H9 (cell line): ENCODE measurements at regions not wholly inside any gene's neighbourhood (a gene's known extent, or its start where the extent isn't known, plus 50 kb on each side); places are given as distances from the start of the nearest gene placed in this dataset.

Source experiments
- DNase-seq: peaks from one replicate; pipeline ENCODE4 v3.0.0-alpha.2; 2017
- H2AFZ ChIP-seq: one replicate; pipeline ENCODE4 v1.6.1; 2013; ENCODE audit warnings: mild to moderate bottlenecking, low read length, control low read depth, moderate library complexity
- H2AK5ac ChIP-seq: 2 replicates; pipeline ENCODE4 v1.6.1; 2013; ENCODE audit warnings: low read length, control low read depth, mixed read lengths; ENCODE audit not compliant: insufficient read length
- H2BK120ac ChIP-seq: one replicate; pipeline ENCODE4 v1.6.1; 2013; ENCODE audit warnings: low read depth, mild to moderate bottlenecking, low read length, control low read depth, inconsistent platforms; ENCODE audit not compliant: poor library complexity, severe bottlenecking
- H2BK12ac ChIP-seq: 2 replicates; pipeline ENCODE4 v1.6.1; 2013; ENCODE audit warnings: low read length, control low read depth, mixed read lengths, low read depth; ENCODE audit not compliant: insufficient read length
- H2BK15ac ChIP-seq: 2 replicates; pipeline ENCODE4 v1.6.1; 2013; ENCODE audit warnings: low read depth, low read length, control low read depth
- H2BK20ac ChIP-seq: one replicate; pipeline ENCODE4 v1.6.1; 2013; ENCODE audit warnings: low read depth, mild to moderate bottlenecking, low read length, control low read depth, inconsistent platforms; ENCODE audit not compliant: poor library complexity, severe bottlenecking
- H2BK5ac ChIP-seq: 2 replicates; pipeline ENCODE4 v1.6.1; 2013; ENCODE audit warnings: low read length, control low read depth, mixed read lengths; ENCODE audit not compliant: insufficient read length
- H3K14ac ChIP-seq: 2 replicates; pipeline ENCODE4 v1.6.1; 2013; ENCODE audit warnings: low read length, control low read depth; ENCODE audit not compliant: insufficient read depth
- H3K18ac ChIP-seq: 2 replicates; pipeline ENCODE4 v1.6.1; 2013; ENCODE audit warnings: low read depth, mild to moderate bottlenecking, mixed read lengths, low read length, control low read depth; ENCODE audit not compliant: insufficient read length
- H3K23ac ChIP-seq: 2 replicates; pipeline ENCODE4 v1.6.1; 2013; ENCODE audit warnings: low read length, control low read depth, mixed read lengths, low read depth; ENCODE audit not compliant: insufficient read length
- H3K23me2 ChIP-seq: 2 replicates; pipeline ENCODE4 v1.6.1; 2013; ENCODE audit warnings: low read depth, mild to moderate bottlenecking, mixed read lengths, low read length, control low read depth; ENCODE audit not compliant: insufficient read length, poor library complexity, severe bottlenecking
- H3K27ac ChIP-seq: 2 replicates; pipeline ENCODE4 v1.5.1; 2013; ENCODE audit warnings: low read length, control low read depth, mixed read lengths, low read depth; ENCODE audit not compliant: insufficient read length
- H3K27me3 ChIP-seq: 2 replicates; pipeline ENCODE4 v1.6.1; 2013; ENCODE audit warnings: low read length, control low read depth, inconsistent platforms; ENCODE audit not compliant: insufficient read depth
- H3K4ac ChIP-seq: 2 replicates; pipeline ENCODE4 v1.6.1; 2013; ENCODE audit warnings: low read depth, mild to moderate bottlenecking, control low read depth, inconsistent platforms, low read length, moderate library complexity
- H3K4me1 ChIP-seq: 2 replicates; pipeline ENCODE4 v1.6.1; 2013; ENCODE audit warnings: low read length, control low read depth, inconsistent platforms; ENCODE audit not compliant: insufficient read depth
- H3K4me2 ChIP-seq: 2 replicates; pipeline ENCODE4 v1.6.1; 2013; ENCODE audit warnings: low read length, control low read depth, mixed read lengths; ENCODE audit not compliant: insufficient read length, insufficient read depth
- H3K56ac ChIP-seq: 2 replicates; pipeline ENCODE4 v1.6.1; 2013; ENCODE audit warnings: low read depth, mild to moderate bottlenecking, mixed read lengths, low read length, control low read depth; ENCODE audit not compliant: insufficient read length
- H3K79me1 ChIP-seq: 2 replicates; pipeline ENCODE4 v1.6.1; 2013; ENCODE audit warnings: low read depth, mild to moderate bottlenecking, moderate library complexity, low read length, control low read depth, inconsistent platforms; ENCODE audit not compliant: insufficient read depth, poor library complexity, severe bottlenecking
- H3K79me2 ChIP-seq: 2 replicates; pipeline ENCODE4 v1.6.1; 2013; ENCODE audit warnings: low read length, control low read depth, inconsistent platforms; ENCODE audit not compliant: insufficient read depth
- H3K9ac ChIP-seq: 2 replicates; pipeline ENCODE4 v1.6.1; 2013; ENCODE audit warnings: low read length, control low read depth, mixed read lengths; ENCODE audit not compliant: insufficient read length; ENCODE audit errors: extremely low read depth
- H3K9me3 ChIP-seq: one replicate; pipeline ENCODE4 v1.6.1; 2013; ENCODE audit warnings: low read depth, low read length, inconsistent platforms; ENCODE audit not compliant: control insufficient read depth
- H3T11ph ChIP-seq: one replicate; pipeline ENCODE4 v1.6.1; 2013; ENCODE audit warnings: mild to moderate bottlenecking, low read length, control low read depth, inconsistent platforms
- H4K20me1 ChIP-seq: one replicate; pipeline ENCODE4 v1.6.1; 2013; ENCODE audit not compliant: control insufficient read depth, insufficient read length, insufficient read depth
- H4K5ac ChIP-seq: 2 replicates; pipeline ENCODE4 v1.6.1; 2013; ENCODE audit warnings: low read depth, mild to moderate bottlenecking, mixed read lengths, low read length, control low read depth; ENCODE audit not compliant: insufficient read length
- H4K8ac ChIP-seq: replicated peaks from 2 replicates; pipeline ENCODE4 v1.6.1; 2013; ENCODE audit warnings: low read length, control low read depth, mixed read lengths, low read depth; ENCODE audit not compliant: insufficient read length
- H4K91ac ChIP-seq: 2 replicates; pipeline ENCODE4 v1.6.1; 2013; ENCODE audit warnings: low read depth, mild to moderate bottlenecking, moderate library complexity, mixed read lengths, low read length, control low read depth; ENCODE audit not compliant: insufficient read length
- H3K27ac Mint-ChIP-seq, 3 experiments: 2 replicates in 2 of 3; 3 replicates in 1 of 3; pipeline ENCODE4 v1.8.0; 2020 to 2021; ENCODE audit warnings: mixed read lengths in 3 of 3, mild to moderate bottlenecking in 1 of 3, moderate library complexity in 1 of 3
- H3K27me3 Mint-ChIP-seq: 2 replicates; pipeline ENCODE4 v1.8.0; 2021; ENCODE audit warnings: low read depth, mild to moderate bottlenecking, moderate library complexity, mixed read lengths
- H3K36me3 Mint-ChIP-seq, 3 experiments: 2 replicates in 2 of 3; 3 replicates in 1 of 3; pipeline ENCODE4 v1.8.0; 2020 to 2021; ENCODE audit warnings: low read depth in 3 of 3, mixed read lengths in 3 of 3; ENCODE audit not compliant: insufficient read depth in 1 of 3
- H3K4me1 Mint-ChIP-seq, 2 experiments: 2 replicates each; pipeline ENCODE4 v1.8.0; 2020; ENCODE audit warnings: mixed read lengths in 2 of 2
- H3K4me3 Mint-ChIP-seq, 2 experiments: 2 replicates in 1 of 2; 3 replicates in 1 of 2; pipeline ENCODE4 v1.8.0; 2020 to 2021; ENCODE audit warnings: mild to moderate bottlenecking in 2 of 2, mixed read lengths in 2 of 2, moderate library complexity in 1 of 2
- H3K9me3 Mint-ChIP-seq, 2 experiments: 2 replicates in 1 of 2; 3 replicates in 1 of 2; pipeline ENCODE4 v1.8.0; 2020; ENCODE audit warnings: mild to moderate bottlenecking in 2 of 2, mixed read lengths in 2 of 2, moderate library complexity in 1 of 2
- CTCF ChIP-seq: fragments of 200-600 bp; sonication (generic); conservative IDR thresholded peaks from 3 replicates; pipeline ENCODE4 v1.8.0; 2021; ENCODE audit warnings: antibody characterized with exemption, mild to moderate bottlenecking
- WGBS: extraction: QIAGEN DNeasy Blood & Tissue Kit; methylation state at CpG from one replicate; pipeline ENCODE4 v1.1.7; 2013; ENCODE audit warnings: missing lambda C conversion rate, low lambda C conversion rate, mixed read lengths; ENCODE audit not compliant: insufficient read length; ENCODE audit errors: extremely low coverage; 5-methylcytosine and 5-hydroxymethylcytosine counted together

DNA sequence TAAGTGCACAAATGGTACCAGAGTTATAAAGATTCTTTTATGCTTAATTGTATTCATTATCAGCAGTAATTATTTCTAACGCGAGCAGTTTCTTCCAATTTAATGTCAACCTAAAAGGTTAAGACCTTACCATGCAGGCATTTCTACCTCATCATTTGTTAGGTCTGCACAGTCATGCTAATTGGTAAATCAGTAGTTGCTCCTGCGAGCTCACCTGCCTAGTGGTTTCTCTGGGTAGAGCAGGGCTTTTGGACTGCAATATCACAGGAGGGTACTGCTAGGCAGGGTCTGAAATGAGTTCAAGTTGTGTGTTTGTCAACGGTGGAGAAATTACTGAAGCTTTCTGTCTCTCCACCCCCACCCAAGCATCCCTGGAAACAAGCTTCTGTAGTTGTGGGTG is 558.5 kb upstream of the MGMT start:
- no peaks in the 10 kb centered on the region for H3K9me3 Mint-ChIP-seq
- no peak overlapping the region for H3K4me3 Mint-ChIP-seq
- DNase-seq: peak; percentile 38
- Histone ChIP-seq H4K20me1 (no peaks in the 10 kb centered on the region), H3K9ac (no peak overlapping the region), H3K4me1 (0 out of 2 replicates have a peak, but pooled peaks cover 2% of the 10 kb centered on the region), H2BK12ac (no peak overlapping the region), H3K18ac (no peak overlapping the region), H3K14ac (no peak overlapping the region), H2BK15ac (no peak overlapping the region), H2BK5ac (no peak overlapping the region), H2AFZ (no peak overlapping the region), H2BK20ac (no peak overlapping the region), H3K27ac (no peak overlapping the region), H4K91ac (no peak overlapping the region), H2BK120ac (no peak overlapping the region), H3K23ac (no peak overlapping the region), H4K8ac (no peak overlapping the region), H3K56ac (no peak overlapping the region), H3K9me3 (no peaks in the 10 kb centered on the region), H3K79me1 (no peaks in the 10 kb centered on the region), H3K4me2 (no peak overlapping the region), H4K5ac (no peak overlapping the region), H3K27me3 (no peaks in the 10 kb centered on the region), H3T11ph (no peak overlapping the region), H3K23me2 (no peaks in the 10 kb centered on the region), H3K4ac (no peak overlapping the region), H2AK5ac (no peak overlapping the region), H3K79me2 (no peaks in the 10 kb centered on the region)
- no CpG with 5 or more reads among the region's 4 CpGs for WGBS
- peak; percentile 47; the same call in 2 of the 3 replicates for TF ChIP-seq CTCF
- H3K27ac Mint-ChIP-seq: no peak overlapping the region
- H3K36me3 Mint-ChIP-seq: no peaks in the 10 kb centered on the region
- peaks cover 4 to 14% of the 10 kb centered on the region in 2 experiments; a peak in 2 of 4 replicates for H3K4me1 Mint-ChIP-seq
- H3K27me3 Mint-ChIP-seq: peaks cover 3% of the 10 kb centered on the region; the same call in 1 of the 2 replicates
